ENCODE measurements at regions not wholly inside any gene's neighbourhood (a gene's known extent, or its start where the extent isn't known, plus 50 kb on each side); places are given as distances from the start of the nearest gene placed in this dataset.

DNA sequence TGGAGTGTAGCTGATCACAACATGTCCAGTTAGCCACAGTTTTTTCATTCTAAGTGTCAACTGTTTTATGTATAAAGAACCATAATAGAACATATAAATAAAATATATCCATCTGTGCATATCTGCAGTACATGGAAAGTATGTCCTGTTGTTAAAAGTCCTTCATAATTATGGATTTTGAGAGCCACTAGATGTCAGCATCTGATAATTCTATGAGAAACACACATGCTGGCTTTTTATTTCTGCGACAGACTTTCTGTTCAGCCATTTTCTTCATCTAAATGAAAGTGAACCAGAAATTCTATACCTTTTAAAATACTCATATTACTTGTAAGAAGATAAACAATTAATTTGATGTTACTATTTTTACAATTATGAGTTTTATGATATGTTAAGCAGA, 251.5 kb downstream of the GPM6A start:
- H3K9me3 ChIP-seq, result no peaks in the 10 kb centered on the region
- no peak overlapping the region for H3K4me3 ChIP-seq
- TF ChIP-seq POLR2AphosphoS5 (IDR thresholded peaks at IDR 0.05) (no peak), EP300 (IDR thresholded peaks at IDR 0.05) (no peak), POLR2A (IDR thresholded peaks at IDR 0.05) (no peak), CTCF (IDR thresholded peaks at IDR 0.05) (no peak)
- 21% methylated on average over 1 of the region's 1 CpG for WGBS
- no peak for DNase-seq (ENCODE audit: low spot score in 2 of 2)
- H3K27ac ChIP-seq, result no peak overlapping the region
- H3K36me3 ChIP-seq, result no peaks in the 10 kb centered on the region
- H3K27me3 ChIP-seq, result no peaks in the 10 kb centered on the region
- no peaks in the 10 kb centered on the region for H3K4me1 ChIP-seq

- DNase-seq (ENCODE audit: low spot score in 2 of 2), result no peak
- Histone ChIP-seq H3K27ac (no peak overlapping the region), H3K4me3 (no peak overlapping the region), H3K27me3 (no peaks in the 10 kb centered on the region), H3K4me1 (no peaks in the 10 kb centered on the region), H3K9me3 (no peaks in the 10 kb centered on the region), H3K36me3 (no peaks in the 10 kb centered on the region)
- 74% methylated on average over 1 of the region's 1 CpG for WGBS
- TF ChIP-seq POLR2AphosphoS5 (IDR thresholded peaks at IDR 0.05) (no peak), POLR2A (IDR thresholded peaks at IDR 0.05) (no peak), CTCF (IDR thresholded peaks at IDR 0.05) (no peak), EP300 (IDR thresholded peaks at IDR 0.05) (no peak)
These were observed 250.4 kb downstream of the GPM6A start for GRCh38 chr4:175561696-175562095.

- DNase-seq (ENCODE audit: low spot score in 2 of 2), result no peak
- Histone ChIP-seq H3K4me3 (no peak overlapping the region), H3K4me1 (no peaks in the 10 kb centered on the region), H3K36me3 (no peaks in the 10 kb centered on the region), H3K9me3 (no peaks in the 10 kb centered on the region), H3K27me3 (no peaks in the 10 kb centered on the region), H3K27ac (no peak overlapping the region)
- WGBS, result 27% methylated on average over 2 of the region's 2 CpGs
- no peak for TF ChIP-seq POLR2A (IDR thresholded peaks at IDR 0.05)
- TF ChIP-seq POLR2AphosphoS5 (IDR thresholded peaks at IDR 0.05), result no peak
- TF ChIP-seq CTCF (IDR thresholded peaks at IDR 0.05), result no peak
- no peak for TF ChIP-seq EP300 (IDR thresholded peaks at IDR 0.05)
These were observed 250.0 kb downstream of the GPM6A start for GRCh38 chr4:175562111-175562510.

- Histone ChIP-seq H3K4me3 (no peak overlapping the region), H3K36me3 (no peaks in the 10 kb centered on the region), H3K9me3 (no peaks in the 10 kb centered on the region), H3K4me1 (no peaks in the 10 kb centered on the region), H3K27ac (no peak overlapping the region), H3K27me3 (no peaks in the 10 kb centered on the region)
- TF ChIP-seq EP300 (IDR thresholded peaks at IDR 0.05), result no peak
- no peak for TF ChIP-seq CTCF (IDR thresholded peaks at IDR 0.05)
- no peak for TF ChIP-seq POLR2A (IDR thresholded peaks at IDR 0.05)
- TF ChIP-seq POLR2AphosphoS5 (IDR thresholded peaks at IDR 0.05), result no peak
- WGBS, result 63% methylated on average over 4 of the region's 4 CpGs
- DNase-seq (ENCODE audit: low spot score in 2 of 2), result no peak
These were observed 249.5 kb downstream of the GPM6A start for GRCh38 chr4:175562542-175562941.
